NCI-H2196 (cell line): ENCODE measurements at regions not wholly inside any gene's neighbourhood (a gene's known extent, or its start where the extent isn't known, plus 50 kb on each side); places are given as distances from the start of the nearest gene placed in this dataset.
"Not testable (repeated sequence)": the region's sequence is repeated elsewhere in the genome, so short reads cannot be mapped to it uniquely, and the experiment has no call there.

Experiments used
- DNase-seq: peaks from one replicate; lab custom pipeline; 2025; ENCODE audit not compliant: unreplicated experiment; lab: John Stamatoyannopoulos, UW

- DNase-seq = not testable (repeated sequence)
Observed at GRCh38 chr16:18152832-18153231, 183.7 kb downstream of the NPIPA8 start.

GRCh38 chr16:18148132-18148531 lies 188.4 kb downstream of the NPIPA8 start:
- DNase-seq = not testable (repeated sequence)

GRCh38 chr16:18146601-18147142 lies 189.9 kb downstream of the NPIPA8 start:
- DNase-seq = not testable (repeated sequence)

- not testable (repeated sequence) for DNase-seq
Observed at GRCh38 chr16:18142066-18142465, 194.5 kb downstream of the NPIPA8 start.

GRCh38 chr16:18136288-18136687 lies 200.2 kb downstream of the NPIPA8 start:
- not testable (repeated sequence) for DNase-seq

GRCh38 chr16:18135024-18135423 lies 201.5 kb downstream of the NPIPA8 start:
- DNase-seq = not testable (repeated sequence)

GRCh38 chr16:18131587-18131986 lies 204.9 kb downstream of the NPIPA8 start:
- not testable (repeated sequence) for DNase-seq

- not testable (repeated sequence) for DNase-seq
Observed at GRCh38 chr16:18130478-18131120, 205.9 kb downstream of the NPIPA8 start.

GRCh38 chr16:18127033-18127432 lies 209.5 kb downstream of the NPIPA8 start:
- not testable (repeated sequence) for DNase-seq

GRCh38 chr16:18119092-18119491 lies 217.4 kb downstream of the NPIPA8 start:
- DNase-seq = not testable (repeated sequence)

- not testable (repeated sequence) for DNase-seq
Observed at GRCh38 chr16:18118684-18119083, 217.9 kb downstream of the NPIPA8 start.

GRCh38 chr16:18118071-18118470 lies 218.5 kb downstream of the NPIPA8 start:
- DNase-seq = not testable (repeated sequence)

- DNase-seq = not testable (repeated sequence)
Observed at GRCh38 chr16:18104412-18104811, 232.1 kb downstream of the NPIPA8 start.

GRCh38 chr16:18101077-18101476 lies 235.5 kb downstream of the NPIPA8 start:
- DNase-seq = not testable (repeated sequence)

- DNase-seq = not testable (repeated sequence)
Observed at GRCh38 chr16:18092605-18093004, 243.9 kb downstream of the NPIPA8 start.

GRCh38 chr16:18080658-18081363 lies 255.7 kb downstream of the NPIPA8 start:
- not testable (repeated sequence) for DNase-seq

GRCh38 chr16:18077910-18078309 lies 258.6 kb downstream of the NPIPA8 start:
- DNase-seq = not testable (repeated sequence)

GRCh38 chr16:18072161-18072560 lies 264.4 kb downstream of the NPIPA8 start:
- no peak for DNase-seq

GRCh38 chr16:18069683-18070082 lies 266.9 kb downstream of the NPIPA8 start:
- no peak for DNase-seq

GRCh38 chr16:18068477-18068876 lies 268.1 kb downstream of the NPIPA8 start:
- no peak for DNase-seq

GRCh38 chr16:18062713-18063112 lies 273.8 kb downstream of the NPIPA8 start:
- DNase-seq = no peak

GRCh38 chr16:18060351-18060750 lies 276.2 kb downstream of the NPIPA8 start:
- no peak for DNase-seq
